Prostate gland (tissue), 2 donors: ENCODE measurements at regions not wholly inside any gene's neighbourhood (a gene's known extent, or its start where the extent isn't known, plus 50 kb on each side); places are given as distances from the start of the nearest gene placed in this dataset.

Source experiments
- POLR2A ChIP-seq: fragments of 450-650 bp; IDR thresholded peaks from one replicate; pipeline ENCODE4 v1.6.1; 2016; ENCODE audit warnings: antibody characterized with exemption, mild to moderate bottlenecking
- POLR2AphosphoS5 ChIP-seq: sonication (generic); formaldehyde crosslinking; IDR thresholded peaks from one replicate; pipeline ENCODE4 v1.6.1; 2017; ENCODE audit warnings: antibody characterized with exemption
- TF ChIP-seq, protein P1 (sequence below), 4 experiments: fragments of 200-600 bp in 2 of 4; fragments of 450-650 bp in 2 of 4; sonication (generic) in 2 of 4; IDR thresholded peaks; 1 replicate in 3 of 4; 2 replicates in 1 of 4; pipeline ENCODE4 v1.5.1; 2016 to 2019; ENCODE audit warnings: antibody characterized with exemption in 4 of 4, mild to moderate bottlenecking in 2 of 4, moderate library complexity in 2 of 4

DNA sequence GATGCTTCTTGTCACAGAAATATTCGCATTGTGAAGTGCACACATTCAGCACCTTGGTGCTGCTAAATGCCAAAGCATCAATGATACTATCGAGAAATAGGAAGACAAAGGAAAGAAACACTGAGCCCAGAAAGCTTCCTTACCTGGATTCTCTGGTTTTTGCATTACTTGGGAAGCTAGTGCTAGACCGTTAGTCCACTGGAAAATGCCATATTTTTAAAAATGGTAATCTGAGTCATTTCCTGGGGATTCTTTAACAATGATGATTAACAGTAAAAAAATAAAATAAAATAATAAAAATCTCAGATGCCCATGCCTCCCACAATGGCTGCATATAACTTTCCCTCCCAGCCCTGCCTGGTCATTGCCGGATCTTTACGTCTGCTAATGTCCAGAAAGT lies 420.1 kb upstream of the MGMT start:
- TF ChIP-seq, protein P1, sequence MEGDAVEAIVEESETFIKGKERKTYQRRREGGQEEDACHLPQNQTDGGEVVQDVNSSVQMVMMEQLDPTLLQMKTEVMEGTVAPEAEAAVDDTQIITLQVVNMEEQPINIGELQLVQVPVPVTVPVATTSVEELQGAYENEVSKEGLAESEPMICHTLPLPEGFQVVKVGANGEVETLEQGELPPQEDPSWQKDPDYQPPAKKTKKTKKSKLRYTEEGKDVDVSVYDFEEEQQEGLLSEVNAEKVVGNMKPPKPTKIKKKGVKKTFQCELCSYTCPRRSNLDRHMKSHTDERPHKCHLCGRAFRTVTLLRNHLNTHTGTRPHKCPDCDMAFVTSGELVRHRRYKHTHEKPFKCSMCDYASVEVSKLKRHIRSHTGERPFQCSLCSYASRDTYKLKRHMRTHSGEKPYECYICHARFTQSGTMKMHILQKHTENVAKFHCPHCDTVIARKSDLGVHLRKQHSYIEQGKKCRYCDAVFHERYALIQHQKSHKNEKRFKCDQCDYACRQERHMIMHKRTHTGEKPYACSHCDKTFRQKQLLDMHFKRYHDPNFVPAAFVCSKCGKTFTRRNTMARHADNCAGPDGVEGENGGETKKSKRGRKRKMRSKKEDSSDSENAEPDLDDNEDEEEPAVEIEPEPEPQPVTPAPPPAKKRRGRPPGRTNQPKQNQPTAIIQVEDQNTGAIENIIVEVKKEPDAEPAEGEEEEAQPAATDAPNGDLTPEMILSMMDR (IDR thresholded peaks at IDR 0.05) = no peak
- TF ChIP-seq POLR2A (no peak), POLR2AphosphoS5 (no peak)
